HG02885 (cell line): ENCODE measurements at regions not wholly inside any gene's neighbourhood (a gene's known extent, or its start where the extent isn't known, plus 50 kb on each side); places are given as distances from the start of the nearest gene placed in this dataset.
"Not testable (repeated sequence)": the region's sequence is repeated elsewhere in the genome, so short reads cannot be mapped to it uniquely, and the experiment has no call there.

Source experiments
- ATAC-seq: cut with Tn5 transposase; IDR thresholded peaks from one replicate; pipeline ENCODE4 v1.9.1; 2021; ENCODE audit warnings: mild to moderate bottlenecking; ENCODE audit not compliant: unreplicated experiment, poor library complexity

GRCh38 chr2:136715146-136715545, 50.2 kb upstream of the THSD7B start:
- ATAC-seq, result no peak

GRCh38 chr2:136714452-136714951, 50.8 kb upstream of the THSD7B start:
- ATAC-seq, result no peak

GRCh38 chr2:136713739-136714138, 51.6 kb upstream of the THSD7B start:
- ATAC-seq, result no peak

- no peak for ATAC-seq
These were observed 60.0 kb upstream of the THSD7B start for GRCh38 chr2:136705336-136705735.

DNA sequence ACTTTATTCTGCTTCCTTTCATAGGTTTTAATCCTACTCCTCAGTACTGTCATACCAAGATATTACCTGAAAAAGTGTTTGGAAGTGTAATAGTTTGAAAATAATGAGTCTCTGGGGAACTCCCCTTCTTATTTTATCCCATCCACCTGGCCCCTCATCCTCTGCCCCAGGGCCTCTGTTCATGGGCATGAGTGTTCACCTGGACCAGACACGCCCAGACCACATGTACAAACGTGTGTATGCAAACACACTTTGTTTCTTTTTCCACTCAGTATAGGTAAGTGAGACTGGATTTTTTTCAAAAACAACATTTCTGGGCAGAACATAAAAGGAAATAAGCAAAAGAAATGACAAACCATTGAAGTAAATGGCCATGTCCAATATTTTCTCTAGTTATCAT, 62.1 kb upstream of the THSD7B start:
- ATAC-seq, result no peak

DNA sequence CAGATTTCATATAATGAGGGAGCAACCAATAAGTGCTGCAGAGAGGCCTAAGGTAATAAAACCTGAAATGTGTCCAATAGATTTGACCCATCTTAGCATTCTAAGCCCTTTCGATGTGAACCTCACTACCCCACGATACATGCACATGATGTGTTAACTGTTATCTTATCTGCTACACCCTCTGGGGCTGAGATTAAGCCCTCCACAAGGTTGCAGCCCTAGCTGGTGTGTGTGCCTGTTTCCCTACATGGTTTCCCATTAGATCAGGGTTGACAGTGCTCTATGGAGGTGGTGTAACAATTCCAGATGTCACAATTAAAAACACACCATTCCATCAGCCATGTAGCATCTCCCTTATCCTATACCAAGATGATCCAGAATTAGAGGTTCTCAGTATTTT, 68.9 kb upstream of the THSD7B start:
- no peak for ATAC-seq

- no peak for ATAC-seq
These were observed 71.4 kb upstream of the THSD7B start for GRCh38 chr2:136693966-136694365.

DNA sequence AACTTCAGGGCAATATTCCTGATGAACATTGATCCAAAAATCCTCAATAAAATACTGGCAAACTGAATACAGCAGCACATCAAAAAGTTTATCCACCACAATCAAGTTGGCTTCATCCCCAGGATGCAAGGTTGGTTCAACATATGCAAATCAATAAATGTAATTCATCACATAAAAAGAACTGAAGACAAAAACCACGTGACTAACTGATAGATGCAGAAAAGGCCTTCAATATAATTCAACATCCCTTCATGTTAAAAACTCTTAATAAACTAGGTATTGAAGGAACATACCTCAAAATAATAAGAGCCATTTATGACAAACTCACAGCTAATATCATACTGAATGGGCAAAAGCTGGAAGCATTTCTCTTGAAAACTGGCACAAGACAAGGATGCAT, 85.3 kb upstream of the THSD7B start:
- ATAC-seq, result not testable (repeated sequence)

GRCh38 chr2:136665736-136666135, 99.6 kb upstream of the THSD7B start:
- ATAC-seq, result no peak

- ATAC-seq, result no peak
These were observed 100.5 kb upstream of the THSD7B start for GRCh38 chr2:136664713-136665405.

- ATAC-seq, result no peak
These were observed 107.1 kb upstream of the THSD7B start for GRCh38 chr2:136658201-136658600.

DNA sequence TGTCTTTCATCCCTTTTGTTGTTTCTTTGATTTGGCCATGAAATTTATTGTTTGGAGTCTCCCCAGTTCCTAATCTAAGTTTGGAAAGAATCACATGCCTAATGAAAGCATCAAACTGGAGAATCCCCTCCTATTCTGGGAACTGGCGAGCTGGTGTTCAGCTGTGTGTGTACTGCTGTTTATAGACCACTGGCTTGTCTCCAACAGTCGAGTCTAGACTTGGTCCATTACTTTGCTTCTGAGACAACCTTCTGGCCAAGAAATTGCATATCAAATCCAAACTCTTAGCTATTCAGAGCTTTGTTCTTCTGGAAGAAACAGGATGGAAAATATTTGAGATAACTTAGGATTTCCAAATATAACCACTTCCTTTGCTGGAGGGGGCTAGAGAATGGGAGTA, 111.5 kb upstream of the THSD7B start:
- no peak for ATAC-seq

GRCh38 chr2:136651456-136652010, 113.8 kb upstream of the THSD7B start:
- no peak for ATAC-seq

- no peak for ATAC-seq
These were observed 118.3 kb upstream of the THSD7B start for GRCh38 chr2:136647039-136647438.

DNA sequence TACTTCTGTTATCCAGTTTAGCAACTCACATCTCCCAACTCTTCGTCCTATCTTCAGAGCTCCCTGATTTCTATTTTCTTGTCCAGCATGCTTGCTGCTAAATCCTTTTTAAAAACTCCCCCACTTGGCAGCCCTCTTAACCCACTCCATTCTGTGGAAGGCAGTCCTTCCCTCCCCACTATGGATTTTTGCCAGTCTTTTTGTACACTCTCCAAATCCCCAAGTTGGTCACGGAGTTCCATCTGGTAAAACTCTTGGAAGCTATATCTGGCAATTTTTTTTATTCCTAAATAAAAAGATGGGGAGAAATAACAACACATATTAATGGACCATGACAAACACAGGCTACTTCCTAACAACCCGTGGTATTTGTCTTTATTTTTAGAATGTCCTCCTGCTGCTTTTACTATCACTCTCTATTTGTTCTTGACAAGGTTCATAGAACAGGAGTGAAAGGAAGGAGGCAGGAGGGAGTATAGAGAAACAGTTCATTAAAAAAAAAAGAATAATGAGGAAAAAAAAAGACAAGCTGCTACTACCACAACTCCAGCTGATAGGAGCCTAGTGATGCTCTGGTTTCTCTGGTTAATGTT, 120.0 kb upstream of the THSD7B start:
- ATAC-seq, result no peak

GRCh38 chr2:136639651-136640050, 125.7 kb upstream of the THSD7B start:
- ATAC-seq, result no peak

DNA sequence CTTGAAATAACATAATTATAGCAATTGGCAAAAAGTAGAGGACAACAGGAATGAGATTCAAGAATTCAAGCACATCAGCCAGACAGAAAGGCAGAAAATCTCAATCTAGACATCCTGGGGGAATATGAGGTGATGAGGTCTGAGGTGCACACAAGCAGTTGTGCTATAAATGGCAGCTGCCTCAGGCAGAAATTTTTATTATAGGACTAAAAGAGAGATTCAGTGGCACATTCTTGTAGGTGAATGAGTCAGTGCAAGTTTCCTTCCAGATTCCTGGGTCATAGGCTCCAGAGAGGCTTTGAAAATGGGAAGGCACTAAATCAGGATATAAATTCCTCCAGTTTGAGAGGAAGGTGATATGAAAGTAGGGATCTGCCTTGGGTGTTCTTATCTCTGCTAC, 127.2 kb upstream of the THSD7B start:
- ATAC-seq, result no peak

- ATAC-seq, result no peak
These were observed 127.9 kb upstream of the THSD7B start for GRCh38 chr2:136637402-136637801.

GRCh38 chr2:136628490-136628889, 136.9 kb upstream of the THSD7B start:
- no peak for ATAC-seq

- ATAC-seq, result no peak
These were observed 152.2 kb upstream of the THSD7B start for GRCh38 chr2:136613096-136613495.

GRCh38 chr2:136612079-136612478, 153.3 kb upstream of the THSD7B start:
- no peak for ATAC-seq

- ATAC-seq, result no peak
These were observed 153.9 kb upstream of the THSD7B start for GRCh38 chr2:136611451-136611850.
